Left ventricle myocardium inferior (tissue), 1 donor: ENCODE measurements at regions not wholly inside any gene's neighbourhood (a gene's known extent, or its start where the extent isn't known, plus 50 kb on each side); places are given as distances from the start of the nearest gene placed in this dataset.

Experiments used
- DNase-seq: peaks from one replicate; pipeline ENCODE4 v3.0.0-alpha.2; 2020
- H3K27ac ChIP-seq: fragments of 200-600 bp; replicated peaks from 2 replicates; pipeline ENCODE4 v1.8.0; 2021
- H3K27me3 ChIP-seq: fragments of 200-600 bp; 2 replicates; pipeline ENCODE4 v1.8.0; 2021; ENCODE audit warnings: low read depth
- H3K36me3 ChIP-seq: fragments of 200-600 bp; 2 replicates; pipeline ENCODE4 v1.8.0; 2021
- H3K4me1 ChIP-seq: fragments of 200-600 bp; 2 replicates; pipeline ENCODE4 v1.8.0; 2021
- H3K4me3 ChIP-seq: fragments of 200-600 bp; 2 replicates; pipeline ENCODE4 v1.8.0; 2021; ENCODE audit warnings: mild to moderate bottlenecking, moderate library complexity
- H3K9me3 ChIP-seq: fragments of 200-600 bp; replicated peaks from 2 replicates; pipeline ENCODE4 v1.8.0; 2021
- CTCF ChIP-seq: fragments of 200-600 bp; IDR thresholded peaks from 2 replicates; pipeline ENCODE4 v1.8.0; 2021; ENCODE audit warnings: antibody characterized with exemption, mild to moderate bottlenecking, borderline replicate concordance
- intact Hi-C: fragments of 100-400 bp; cut with micrococcal nuclease; formaldehyde crosslinking; loops from one replicate; pipeline ENCODE4 v1.11.0; 2022
- donor health status: DM: no; HTN: yes; CAD: no; lungs with severe emphysema.

GRCh38 chr20:24211972-24212371 is 223.4 kb upstream of the GGTLC1 start:
- Histone ChIP-seq H3K9me3 (no peaks in the 10 kb centered on the region), H3K27ac (no peak overlapping the region), H3K4me1 (no peaks in the 10 kb centered on the region), H3K36me3 (no peaks in the 10 kb centered on the region), H3K4me3 (no peak overlapping the region), H3K27me3 (peaks cover 30% of the 10 kb centered on the region)
- intact Hi-C loops = no loop called here
- TF ChIP-seq CTCF = no peak
- DNase-seq = no peak

DNA sequence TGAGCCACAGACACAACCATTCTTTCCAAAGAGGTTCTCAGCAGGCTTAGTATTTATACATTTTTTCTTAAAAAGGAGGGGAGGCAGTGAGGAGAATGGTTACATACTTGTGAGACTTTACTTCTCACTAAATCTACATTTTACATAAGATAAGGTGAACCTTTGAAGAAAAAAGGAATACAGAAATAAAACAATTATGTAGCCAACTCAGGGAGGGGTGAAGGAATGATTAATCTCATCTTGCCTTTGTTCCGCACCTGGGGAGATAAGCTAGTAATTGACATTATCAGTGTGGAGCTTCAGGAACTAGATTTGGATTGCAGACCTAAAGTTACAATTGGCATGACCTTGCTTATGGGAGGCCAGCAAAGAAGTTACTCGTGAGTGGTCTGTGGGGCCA is 221.8 kb upstream of the GGTLC1 start:
- intact Hi-C loops = no loop called here
- H3K9me3 ChIP-seq = no peaks in the 10 kb centered on the region
- TF ChIP-seq CTCF = no peak
- no peaks in the 10 kb centered on the region for H3K36me3 ChIP-seq
- H3K27ac ChIP-seq = no peak overlapping the region
- peaks cover 33% of the 10 kb centered on the region for H3K27me3 ChIP-seq
- no peaks in the 10 kb centered on the region for H3K4me1 ChIP-seq
- no peak for DNase-seq
- H3K4me3 ChIP-seq = no peak overlapping the region

DNA sequence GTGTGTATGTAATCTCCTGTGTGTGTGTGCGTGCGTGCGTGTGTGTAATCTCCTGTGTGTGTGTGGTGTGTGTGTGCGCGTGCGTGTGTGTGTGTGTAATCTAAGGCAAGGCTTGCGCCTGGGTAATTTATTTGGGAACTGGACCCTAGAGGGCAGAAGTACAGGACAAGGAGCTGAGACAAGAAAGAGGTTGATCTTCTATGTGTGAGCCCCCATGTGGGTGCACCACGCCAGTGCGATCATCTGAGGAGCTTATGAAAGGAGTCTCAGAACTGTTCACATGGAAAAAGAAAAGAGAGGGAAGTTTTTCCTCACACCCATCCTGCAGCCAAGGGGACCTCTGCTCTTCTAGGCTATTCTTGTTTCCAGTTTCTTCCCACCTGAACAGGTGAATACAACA is 220.1 kb upstream of the GGTLC1 start:
- Histone ChIP-seq H3K36me3 (no peaks in the 10 kb centered on the region), H3K27me3 (peaks cover 37% of the 10 kb centered on the region), H3K9me3 (no peaks in the 10 kb centered on the region), H3K4me1 (no peaks in the 10 kb centered on the region), H3K4me3 (no peak overlapping the region), H3K27ac (no peak overlapping the region)
- no peak for TF ChIP-seq CTCF
- intact Hi-C loops = no loop called here
- no peak for DNase-seq

GRCh38 chr20:24207803-24208300 is 219.3 kb upstream of the GGTLC1 start:
- no peaks in the 10 kb centered on the region for H3K9me3 ChIP-seq
- H3K36me3 ChIP-seq = no peaks in the 10 kb centered on the region
- H3K4me1 ChIP-seq = no peaks in the 10 kb centered on the region
- H3K27ac ChIP-seq = no peak overlapping the region
- DNase-seq = no peak
- peaks cover 42% of the 10 kb centered on the region for H3K27me3 ChIP-seq
- no peak for TF ChIP-seq CTCF
- no peak overlapping the region for H3K4me3 ChIP-seq
- intact Hi-C loops = no loop called here

GRCh38 chr20:24206995-24207394 is 218.4 kb upstream of the GGTLC1 start:
- intact Hi-C loops = no loop called here
- peaks cover 42% of the 10 kb centered on the region for H3K27me3 ChIP-seq
- H3K27ac ChIP-seq = no peak overlapping the region
- TF ChIP-seq CTCF = no peak
- H3K4me3 ChIP-seq = no peak overlapping the region
- DNase-seq = no peak
- no peaks in the 10 kb centered on the region for H3K36me3 ChIP-seq
- no peaks in the 10 kb centered on the region for H3K4me1 ChIP-seq
- H3K9me3 ChIP-seq = no peaks in the 10 kb centered on the region
